Lung (tissue), 11 donors: ENCODE measurements at regions not wholly inside any gene's neighbourhood (a gene's known extent, or its start where the extent isn't known, plus 50 kb on each side); places are given as distances from the start of the nearest gene placed in this dataset.

ENCODE experiments used
- ATAC-seq: fragments of 200-7000 bp; cut with Tn5 transposase; one replicate; pipeline ENCODE4 v1.9.1; 2020; ENCODE audit warnings: moderate number of reproducible peaks; ENCODE audit not compliant: insufficient read depth, low FRiP score
- DNase-seq, 3 donors: peaks; one replicate each; pipeline ENCODE4 v3.0.0-alpha.2; 2013 to 2017
- H3K27ac ChIP-seq, 2 donors: one replicate each; pipeline ENCODE4 v1.5.1; 2013; ENCODE audit warnings: mild to moderate bottlenecking in 2 of 2, moderate library complexity in 2 of 2, control low read depth in 1 of 2, inconsistent platforms in 1 of 2, low read depth in 1 of 2, low read length in 1 of 2
- H3K27me3 ChIP-seq, 3 donors: one replicate each; pipeline ENCODE4 v1.5.1; 2013; ENCODE audit warnings: low read length in 2 of 3; ENCODE audit not compliant: control insufficient read depth in 3 of 3, insufficient read depth in 3 of 3
- H3K36me3 ChIP-seq, 4 donors: one replicate each; pipeline ENCODE4 v1.5.1; 2013; ENCODE audit warnings: low read length in 4 of 4, mild to moderate bottlenecking in 1 of 4, moderate library complexity in 1 of 4; ENCODE audit not compliant: control insufficient read depth in 4 of 4, insufficient read depth in 4 of 4
- H3K4me1 ChIP-seq, 5 donors: one replicate each; pipeline ENCODE4 v1.5.1; 2013; ENCODE audit warnings: low read length in 5 of 5, mild to moderate bottlenecking in 2 of 5, moderate library complexity in 1 of 5; ENCODE audit not compliant: control insufficient read depth in 5 of 5, insufficient read depth in 5 of 5
- H3K4me3 ChIP-seq: one replicate; pipeline ENCODE4 v1.5.1; 2013; ENCODE audit warnings: mild to moderate bottlenecking, control low read depth, moderate library complexity
- H3K9ac ChIP-seq, 2 donors: one replicate each; pipeline ENCODE4 v1.5.1; 2013; ENCODE audit warnings: low read length in 2 of 2, control low read depth in 1 of 2; ENCODE audit not compliant: insufficient read depth in 1 of 2
- H3K9me3 ChIP-seq, 4 donors: one replicate each; pipeline ENCODE4 v1.5.1; 2013; ENCODE audit warnings: low read length in 3 of 4, mild to moderate bottlenecking in 1 of 4, moderate library complexity in 1 of 4; ENCODE audit not compliant: control insufficient read depth in 4 of 4, insufficient read depth in 3 of 4
- WGBS, 2 donors: extraction: QIAGEN DNeasy Blood & Tissue Kit; methylation state at CpG; one replicate each; pipeline ENCODE4 v1.1.7; 2013; 5-methylcytosine and 5-hydroxymethylcytosine counted together
- TF ChIP-seq, protein P1 (sequence below): IDR thresholded peaks from 2 replicates; pipeline ENCODE4 v1.5.1; 2012; ENCODE audit warnings: mild to moderate bottlenecking; ENCODE audit errors: control extremely low read depth, extremely low read depth
- donor health status: control.
- donor health status: control.
- donor health status: Bipolar disorder and iron deficiency.
- donor health status: healthy.
- donor health status: DM: yes; HTN: yes; CAD: no.

GRCh38 chr7:46786221-46786954 lies 795.5 kb downstream of the TNS3 start:
- DNase-seq (peak in 2 of 3 donors; percentile 29 to 59), ATAC-seq (no peak)
- WGBS, 2 donors = 79 to 86% methylated on average over 8 of the region's 8 CpGs

DNA sequence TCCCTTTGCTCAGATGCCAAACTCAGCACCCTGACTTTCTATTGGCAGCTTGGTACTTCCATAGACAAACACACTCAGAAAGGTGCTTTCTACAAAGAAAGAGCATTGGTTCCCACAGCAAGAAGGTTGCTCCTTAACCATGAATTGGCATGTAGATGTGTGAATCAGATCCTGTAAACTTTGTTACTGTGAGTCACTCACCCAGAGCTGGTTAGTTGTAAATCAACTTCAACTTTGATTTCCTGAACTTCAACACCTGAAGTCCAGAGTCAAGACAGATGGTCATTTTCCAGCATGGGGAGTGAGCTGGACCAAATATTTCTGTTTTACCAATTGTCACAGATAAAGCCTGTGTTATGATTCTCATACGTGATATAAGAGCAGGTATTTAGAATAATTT lies 797.2 kb downstream of the TNS3 start:
- no peak overlapping the region for H3K4me3 ChIP-seq
- H3K27me3 ChIP-seq = no peaks in the 10 kb centered on the region
- WGBS, 2 donors = 78 to 87% methylated on average over 1 of the region's 1 CpG
- no peaks in the 10 kb centered on the region for H3K36me3 ChIP-seq
- H3K27ac ChIP-seq = no peak overlapping the region
- DNase-seq (no peak), ATAC-seq (no peak)
- TF ChIP-seq, protein P1, sequence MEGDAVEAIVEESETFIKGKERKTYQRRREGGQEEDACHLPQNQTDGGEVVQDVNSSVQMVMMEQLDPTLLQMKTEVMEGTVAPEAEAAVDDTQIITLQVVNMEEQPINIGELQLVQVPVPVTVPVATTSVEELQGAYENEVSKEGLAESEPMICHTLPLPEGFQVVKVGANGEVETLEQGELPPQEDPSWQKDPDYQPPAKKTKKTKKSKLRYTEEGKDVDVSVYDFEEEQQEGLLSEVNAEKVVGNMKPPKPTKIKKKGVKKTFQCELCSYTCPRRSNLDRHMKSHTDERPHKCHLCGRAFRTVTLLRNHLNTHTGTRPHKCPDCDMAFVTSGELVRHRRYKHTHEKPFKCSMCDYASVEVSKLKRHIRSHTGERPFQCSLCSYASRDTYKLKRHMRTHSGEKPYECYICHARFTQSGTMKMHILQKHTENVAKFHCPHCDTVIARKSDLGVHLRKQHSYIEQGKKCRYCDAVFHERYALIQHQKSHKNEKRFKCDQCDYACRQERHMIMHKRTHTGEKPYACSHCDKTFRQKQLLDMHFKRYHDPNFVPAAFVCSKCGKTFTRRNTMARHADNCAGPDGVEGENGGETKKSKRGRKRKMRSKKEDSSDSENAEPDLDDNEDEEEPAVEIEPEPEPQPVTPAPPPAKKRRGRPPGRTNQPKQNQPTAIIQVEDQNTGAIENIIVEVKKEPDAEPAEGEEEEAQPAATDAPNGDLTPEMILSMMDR = no peak
- no peak overlapping the region for H3K9ac ChIP-seq
- no peaks in the 10 kb centered on the region for H3K4me1 ChIP-seq
- peaks cover 0 to 4% (median 0%) of the 10 kb centered on the region in 4 donors for H3K9me3 ChIP-seq

More at GRCh38 chr7:46786221-46786954, 795.5 kb downstream of the TNS3 start:
- H3K9ac ChIP-seq = no peak overlapping the region
- no peak overlapping the region for H3K4me3 ChIP-seq
- H3K36me3 ChIP-seq = no peaks in the 10 kb centered on the region
- TF ChIP-seq, protein P1 = no peak
- H3K27ac ChIP-seq = no peak overlapping the region
- no peaks in the 10 kb centered on the region for H3K4me1 ChIP-seq
- H3K27me3 ChIP-seq = no peaks in the 10 kb centered on the region
- no peaks in the 10 kb centered on the region for H3K9me3 ChIP-seq

DNA sequence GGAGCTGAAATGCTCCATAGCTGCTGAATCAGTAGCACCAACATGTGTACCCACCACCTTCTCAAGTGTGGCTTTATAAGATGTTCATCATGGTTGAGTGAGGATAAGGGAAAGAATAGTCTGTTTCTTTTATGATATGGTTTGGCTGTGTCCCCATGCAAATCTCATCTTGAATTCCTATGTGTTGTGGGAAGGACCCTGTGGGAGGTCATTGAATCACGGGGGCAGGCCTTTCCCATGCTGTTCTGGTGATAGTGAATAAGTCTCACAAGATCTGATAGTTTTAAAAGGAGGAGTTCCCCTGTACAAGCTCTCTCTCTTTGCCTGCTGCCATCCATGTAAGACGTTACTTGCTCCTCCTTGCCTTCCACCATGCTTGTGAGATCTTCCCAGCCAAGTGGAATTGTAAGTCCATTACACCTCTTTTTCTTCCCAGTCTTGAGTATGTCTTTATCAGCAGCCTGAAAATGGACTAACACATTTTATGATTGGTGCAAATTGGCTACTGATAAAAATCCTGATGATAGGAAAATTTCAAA lies 799.9 kb downstream of the TNS3 start:
- DNase-seq (no peak), ATAC-seq (no peak)
- H3K4me3 ChIP-seq = no peak overlapping the region
- H3K9ac ChIP-seq = no peak overlapping the region
- peaks cover 0 to 5% (median 0%) of the 10 kb centered on the region in 4 donors for H3K9me3 ChIP-seq
- H3K4me1 ChIP-seq = no peaks in the 10 kb centered on the region
- H3K36me3 ChIP-seq = no peaks in the 10 kb centered on the region
- H3K27ac ChIP-seq = no peak overlapping the region
- no peaks in the 10 kb centered on the region for H3K27me3 ChIP-seq
- WGBS, 2 donors = 81 to 88% methylated on average over 2 of the region's 2 CpGs
- TF ChIP-seq, protein P1 = no peak
